Right lobe of liver (tissue), 6 donors: ENCODE measurements at regions not wholly inside any gene's neighbourhood (a gene's known extent, or its start where the extent isn't known, plus 50 kb on each side); places are given as distances from the start of the nearest gene placed in this dataset.

ENCODE experiments used
- ATAC-seq, 4 donors: fragments of 200-7000 bp; cut with Tn5 transposase; one replicate each; pipeline ENCODE4 v1.9.1; 2020; ENCODE audit warnings: mild to moderate bottlenecking in 4 of 4, moderate library complexity in 4 of 4
- DNase-seq, 3 donors: peaks; one replicate each; pipeline ENCODE4 v3.0.0-alpha.2; 2020
- H3K27ac ChIP-seq, 3 donors: fragments of 200-600 bp; one replicate each; pipeline ENCODE4 v1.8.0; 2022
- H3K27me3 ChIP-seq, 2 donors: fragments of 200-600 bp; one replicate each; pipeline ENCODE4 v1.8.0; 2022
- H3K36me3 ChIP-seq, 4 donors: fragments of 200-600 bp; sonication (generic) in 1 of 4; one replicate each; pipeline versions ENCODE4 v1.5.1 to v1.8.0; 2017 to 2022; ENCODE audit warnings: control low read depth in 1 of 4
- H3K4me1 ChIP-seq, 4 donors: fragments of 200-600 bp; sonication (generic) in 1 of 4; one replicate each; pipeline versions ENCODE4 v1.5.1 to v1.8.0; 2017 to 2022; ENCODE audit warnings: control low read depth in 1 of 4
- H3K4me3 ChIP-seq, 3 donors: fragments of 200-600 bp; one replicate each; pipeline ENCODE4 v1.8.0; 2022
- H3K9me3 ChIP-seq, 4 donors: fragments of 200-600 bp; sonication (generic) in 1 of 4; one replicate each; pipeline versions ENCODE4 v1.5.1 to v1.8.0; 2017 to 2022; ENCODE audit warnings: control low read depth in 1 of 4
- CTCF ChIP-seq, 4 donors: fragments of 200-600 bp in 3 of 4; fragments of 450-650 bp in 1 of 4; IDR thresholded peaks; one replicate each; pipeline versions ENCODE4 v1.5.1 to v1.8.0; 2016 to 2022; ENCODE audit warnings: antibody characterized with exemption in 4 of 4, mild to moderate bottlenecking in 2 of 4
- POLR2A ChIP-seq: fragments of 450-650 bp; IDR thresholded peaks from one replicate; pipeline ENCODE4 v1.6.1; 2017; ENCODE audit warnings: antibody characterized with exemption, mild to moderate bottlenecking
- WGBS: methylation state at CpG from one replicate; pipeline ENCODE4 v1.1.6; 2018; ENCODE audit warnings: low coverage, low lambda C conversion rate; ENCODE audit not compliant: insufficient coverage; ENCODE audit errors: missing lambda C conversion rate; 5-methylcytosine and 5-hydroxymethylcytosine counted together
- intact Hi-C, 2 donors: fragments of 100-400 bp; cut with DNase I; formaldehyde crosslinking; loops; one replicate each; pipeline versions ENCODE4 v1.11.2 to v1.14.1; 2022
- donor health status: DM: no; HTN: yes; CAD: no.
- donor health status: DM: no; HTN: no; CAD: no.
- donor health status: DM: no; HTN: no; CAD: no.
- donor health status: DM: no; HTN: yes; CAD: no.
- donor health status: DM: no; HTN: yes; CAD: no.

- peaks cover 0 to 13% (median 9%) of the 10 kb centered on the region in 4 donors for H3K4me1 ChIP-seq
- no peaks in the 10 kb centered on the region for H3K36me3 ChIP-seq
- no peak for ATAC-seq
- no peaks in the 10 kb centered on the region for H3K9me3 ChIP-seq
- intact Hi-C loops, result no loop called here
- H3K27me3 ChIP-seq, result no peaks in the 10 kb centered on the region
- no peak overlapping the region for H3K4me3 ChIP-seq
- DNase-seq, result no peak
- 89% methylated on average over 11 of the region's 12 CpGs for WGBS
- TF ChIP-seq CTCF (IDR thresholded peaks at IDR 0.05), result no peak
- no peak for TF ChIP-seq POLR2A
- H3K27ac ChIP-seq, result no peak overlapping the region
Measured at GRCh38 chr14:50051106-50051505, 65.3 kb downstream of the VCPKMT start.

GRCh38 chr14:50051706-50052105, 64.7 kb downstream of the VCPKMT start:
- H3K4me1 ChIP-seq, result peaks cover 0 to 12% (median 9%) of the 10 kb centered on the region in 4 donors
- no peaks in the 10 kb centered on the region for H3K9me3 ChIP-seq
- WGBS, result 69% methylated on average over 4 of the region's 5 CpGs
- no peak overlapping the region for H3K4me3 ChIP-seq
- intact Hi-C loops, result no loop called here
- no peaks in the 10 kb centered on the region for H3K36me3 ChIP-seq
- DNase-seq, result no peak
- no peak overlapping the region for H3K27ac ChIP-seq
- H3K27me3 ChIP-seq, result no peaks in the 10 kb centered on the region
- TF ChIP-seq POLR2A (no peak), CTCF (IDR thresholded peaks at IDR 0.05) (no peak)
- no peak for ATAC-seq

GRCh38 chr14:50052517-50052916, 63.9 kb downstream of the VCPKMT start:
- H3K27ac ChIP-seq, result no peak overlapping the region

GRCh38 chr14:50053935-50054334, 62.4 kb downstream of the VCPKMT start:
- H3K9me3 ChIP-seq, result no peaks in the 10 kb centered on the region
- no peak overlapping the region for H3K27ac ChIP-seq
- 87% methylated on average over 2 of the region's 2 CpGs for WGBS
- intact Hi-C loops, result no loop called here
- no peaks in the 10 kb centered on the region for H3K27me3 ChIP-seq
- no peaks in the 10 kb centered on the region for H3K4me1 ChIP-seq
- TF ChIP-seq CTCF (IDR thresholded peaks at IDR 0.05) (no peak), POLR2A (no peak)
- H3K4me3 ChIP-seq, result no peak overlapping the region
- ATAC-seq (no peak), DNase-seq (no peak)
- H3K36me3 ChIP-seq, result no peaks in the 10 kb centered on the region

More at GRCh38 chr14:50052517-50052916, 63.9 kb downstream of the VCPKMT start:
- TF ChIP-seq CTCF (IDR thresholded peaks at IDR 0.05), result no peak
- TF ChIP-seq POLR2A, result no peak
- Histone ChIP-seq H3K4me1 (peaks cover 0 to 3% (median 2%) of the 10 kb centered on the region in 4 donors), H3K4me3 (no peak overlapping the region), H3K9me3 (no peaks in the 10 kb centered on the region), H3K27me3 (no peaks in the 10 kb centered on the region), H3K36me3 (no peaks in the 10 kb centered on the region)
- intact Hi-C loops, result no loop called here
- 75% methylated on average over 6 of the region's 11 CpGs for WGBS
- DNase-seq (no peak), ATAC-seq (no peak)
